ENCODE measurements at regions not wholly inside any gene's neighbourhood (a gene's known extent, or its start where the extent isn't known, plus 50 kb on each side); places are given as distances from the start of the nearest gene placed in this dataset.

GRCh38 chr3:83302091-83302490 is 1540.6 kb upstream of the GBE1 start:
- intact Hi-C loops (cut with micrococcal nuclease) = no loop called here
- Mint-ChIP-seq H3K9me3 (peaks cover 29% of the 10 kb centered on the region), H3K4me1 (ENCODE audit: low read depth) (no peaks in the 10 kb centered on the region), H3K36me3 (ENCODE audit: low read depth) (no peaks in the 10 kb centered on the region), H3K4me3 (no peak overlapping the region), H3K27me3 (no peaks in the 10 kb centered on the region), H3K27ac (no peak overlapping the region)

- no peaks in the 10 kb centered on the region for H3K27me3 Mint-ChIP-seq
- H3K27ac Mint-ChIP-seq = no peak overlapping the region
- H3K36me3 Mint-ChIP-seq (ENCODE audit: low read depth) = no peaks in the 10 kb centered on the region
- H3K9me3 Mint-ChIP-seq = peaks cover 15% of the 10 kb centered on the region
- intact Hi-C loops (cut with micrococcal nuclease) = no loop called here
- no peak overlapping the region for H3K4me3 Mint-ChIP-seq
- H3K4me1 Mint-ChIP-seq (ENCODE audit: low read depth) = no peaks in the 10 kb centered on the region
Measured at GRCh38 chr3:83317605-83318004, 1556.2 kb upstream of the GBE1 start.

- H3K27ac Mint-ChIP-seq = no peak overlapping the region
- H3K36me3 Mint-ChIP-seq (ENCODE audit: low read depth) = no peaks in the 10 kb centered on the region
- H3K4me1 Mint-ChIP-seq (ENCODE audit: low read depth) = no peaks in the 10 kb centered on the region
- intact Hi-C loops (cut with micrococcal nuclease) = no loop called here
- H3K9me3 Mint-ChIP-seq = peaks cover 37% of the 10 kb centered on the region
- no peak overlapping the region for H3K4me3 Mint-ChIP-seq
- no peaks in the 10 kb centered on the region for H3K27me3 Mint-ChIP-seq
Measured at GRCh38 chr3:83320726-83321125, 1559.3 kb upstream of the GBE1 start.

- Mint-ChIP-seq H3K9me3 (peaks cover 41% of the 10 kb centered on the region), H3K27ac (no peak overlapping the region), H3K4me1 (ENCODE audit: low read depth) (no peaks in the 10 kb centered on the region), H3K36me3 (ENCODE audit: low read depth) (no peaks in the 10 kb centered on the region), H3K27me3 (no peaks in the 10 kb centered on the region), H3K4me3 (no peak overlapping the region)
- intact Hi-C loops (cut with micrococcal nuclease) = no loop called here
Measured at GRCh38 chr3:83321457-83321856, 1560.0 kb upstream of the GBE1 start.

GRCh38 chr3:83321891-83322290 is 1560.4 kb upstream of the GBE1 start:
- H3K27me3 Mint-ChIP-seq = no peaks in the 10 kb centered on the region
- intact Hi-C loops (cut with micrococcal nuclease) = no loop called here
- H3K36me3 Mint-ChIP-seq (ENCODE audit: low read depth) = no peaks in the 10 kb centered on the region
- peaks cover 41% of the 10 kb centered on the region for H3K9me3 Mint-ChIP-seq
- no peak overlapping the region for H3K27ac Mint-ChIP-seq
- no peak overlapping the region for H3K4me3 Mint-ChIP-seq
- H3K4me1 Mint-ChIP-seq (ENCODE audit: low read depth) = no peaks in the 10 kb centered on the region

- Mint-ChIP-seq H3K4me1 (ENCODE audit: low read depth) (no peaks in the 10 kb centered on the region), H3K4me3 (no peak overlapping the region), H3K36me3 (ENCODE audit: low read depth) (no peaks in the 10 kb centered on the region), H3K27ac (no peak overlapping the region), H3K27me3 (no peaks in the 10 kb centered on the region), H3K9me3 (peaks cover 47% of the 10 kb centered on the region)
- intact Hi-C loops (cut with micrococcal nuclease) = no loop called here
Measured at GRCh38 chr3:83354205-83354604, 1592.8 kb upstream of the GBE1 start.

- Mint-ChIP-seq H3K4me3 (no peak overlapping the region), H3K9me3 (peaks cover 11% of the 10 kb centered on the region), H3K36me3 (ENCODE audit: low read depth) (no peaks in the 10 kb centered on the region), H3K27me3 (no peaks in the 10 kb centered on the region), H3K4me1 (ENCODE audit: low read depth) (no peaks in the 10 kb centered on the region), H3K27ac (no peak overlapping the region)
- intact Hi-C loops (cut with micrococcal nuclease) = no loop called here
Measured at GRCh38 chr3:83393276-83393675, 1565.5 kb upstream of the CADM2 start.

GRCh38 chr3:83403927-83404326 is 1554.9 kb upstream of the CADM2 start:
- Mint-ChIP-seq H3K36me3 (ENCODE audit: low read depth) (no peaks in the 10 kb centered on the region), H3K4me3 (no peak overlapping the region), H3K27me3 (no peaks in the 10 kb centered on the region), H3K27ac (no peak overlapping the region), H3K9me3 (peaks cover 24% of the 10 kb centered on the region), H3K4me1 (ENCODE audit: low read depth) (no peaks in the 10 kb centered on the region)
- intact Hi-C loops (cut with micrococcal nuclease) = no loop called here

- intact Hi-C loops (cut with micrococcal nuclease) = no loop called here
- Mint-ChIP-seq H3K4me3 (no peak overlapping the region), H3K36me3 (ENCODE audit: low read depth) (no peaks in the 10 kb centered on the region), H3K9me3 (peaks cover 21% of the 10 kb centered on the region), H3K27me3 (no peaks in the 10 kb centered on the region), H3K27ac (no peak overlapping the region), H3K4me1 (ENCODE audit: low read depth) (no peaks in the 10 kb centered on the region)
Measured at GRCh38 chr3:83426300-83426699, 1532.5 kb upstream of the CADM2 start.

- intact Hi-C loops (cut with micrococcal nuclease) = no loop called here
- Mint-ChIP-seq H3K9me3 (peaks cover 1% of the 10 kb centered on the region), H3K4me1 (ENCODE audit: low read depth) (no peaks in the 10 kb centered on the region), H3K27ac (no peak overlapping the region), H3K4me3 (no peak overlapping the region), H3K36me3 (ENCODE audit: low read depth) (no peaks in the 10 kb centered on the region), H3K27me3 (no peaks in the 10 kb centered on the region)
Measured at GRCh38 chr3:83434880-83435587, 1523.8 kb upstream of the CADM2 start.

GRCh38 chr3:83438188-83438587 is 1520.6 kb upstream of the CADM2 start:
- Mint-ChIP-seq H3K36me3 (ENCODE audit: low read depth) (no peaks in the 10 kb centered on the region), H3K4me1 (ENCODE audit: low read depth) (no peaks in the 10 kb centered on the region), H3K27ac (no peak overlapping the region), H3K9me3 (peaks cover 9% of the 10 kb centered on the region), H3K4me3 (no peak overlapping the region), H3K27me3 (no peaks in the 10 kb centered on the region)
- intact Hi-C loops (cut with micrococcal nuclease) = no loop called here

- no peak overlapping the region for H3K4me3 Mint-ChIP-seq
- no peaks in the 10 kb centered on the region for H3K4me1 Mint-ChIP-seq (ENCODE audit: low read depth)
- H3K27ac Mint-ChIP-seq = no peak overlapping the region
- intact Hi-C loops (cut with micrococcal nuclease) = no loop called here
- H3K27me3 Mint-ChIP-seq = no peaks in the 10 kb centered on the region
- H3K36me3 Mint-ChIP-seq (ENCODE audit: low read depth) = no peaks in the 10 kb centered on the region
- peaks cover 9% of the 10 kb centered on the region for H3K9me3 Mint-ChIP-seq
Measured at GRCh38 chr3:83453056-83453455, 1505.7 kb upstream of the CADM2 start.

GRCh38 chr3:83454353-83454752 is 1504.4 kb upstream of the CADM2 start:
- Mint-ChIP-seq H3K27me3 (no peaks in the 10 kb centered on the region), H3K9me3 (peaks cover 9% of the 10 kb centered on the region), H3K4me3 (no peak overlapping the region), H3K36me3 (ENCODE audit: low read depth) (no peaks in the 10 kb centered on the region), H3K27ac (no peak overlapping the region), H3K4me1 (ENCODE audit: low read depth) (no peaks in the 10 kb centered on the region)
- intact Hi-C loops (cut with micrococcal nuclease) = no loop called here

- no peak overlapping the region for H3K27ac Mint-ChIP-seq
- no peak overlapping the region for H3K4me3 Mint-ChIP-seq
- no peaks in the 10 kb centered on the region for H3K4me1 Mint-ChIP-seq (ENCODE audit: low read depth)
- no peaks in the 10 kb centered on the region for H3K36me3 Mint-ChIP-seq (ENCODE audit: low read depth)
- H3K9me3 Mint-ChIP-seq = peaks cover under 1% of the 10 kb centered on the region
- intact Hi-C loops (cut with micrococcal nuclease) = no loop called here
- no peaks in the 10 kb centered on the region for H3K27me3 Mint-ChIP-seq
Measured at GRCh38 chr3:83457551-83457950, 1501.2 kb upstream of the CADM2 start.

GRCh38 chr3:83460052-83460451 is 1498.7 kb upstream of the CADM2 start:
- Mint-ChIP-seq H3K4me3 (no peak overlapping the region), H3K27me3 (no peaks in the 10 kb centered on the region), H3K9me3 (no peaks in the 10 kb centered on the region), H3K36me3 (ENCODE audit: low read depth) (no peaks in the 10 kb centered on the region), H3K27ac (no peak overlapping the region), H3K4me1 (ENCODE audit: low read depth) (no peaks in the 10 kb centered on the region)
- intact Hi-C loops (cut with micrococcal nuclease) = no loop called here
